Fibroblast of mammary gland (primary cell): ENCODE measurements at regions not wholly inside any gene's neighbourhood (a gene's known extent, or its start where the extent isn't known, plus 50 kb on each side); places are given as distances from the start of the nearest gene placed in this dataset.

Experiments used
- DNase-seq: peaks from one replicate; pipeline ENCODE4 v3.0.0-alpha.2; 2010; ENCODE audit warnings: low read depth
- H3K4me3 ChIP-seq: 2 replicates; pipeline ENCODE4 v1.5.1; 2011; ENCODE audit warnings: low read depth, mild to moderate bottlenecking, low read length, moderate library complexity; ENCODE audit not compliant: control insufficient read depth
- TF ChIP-seq, protein P1 (sequence below): conservative IDR thresholded peaks from 2 replicates; pipeline ENCODE4 v1.5.1; 2011; ENCODE audit warnings: low read depth, low read length, inconsistent platforms; ENCODE audit not compliant: control insufficient read depth, insufficient read depth

GRCh38 chr12:46523446-46523845 is 150.9 kb upstream of the SLC38A2 start:
- TF ChIP-seq, protein P1, sequence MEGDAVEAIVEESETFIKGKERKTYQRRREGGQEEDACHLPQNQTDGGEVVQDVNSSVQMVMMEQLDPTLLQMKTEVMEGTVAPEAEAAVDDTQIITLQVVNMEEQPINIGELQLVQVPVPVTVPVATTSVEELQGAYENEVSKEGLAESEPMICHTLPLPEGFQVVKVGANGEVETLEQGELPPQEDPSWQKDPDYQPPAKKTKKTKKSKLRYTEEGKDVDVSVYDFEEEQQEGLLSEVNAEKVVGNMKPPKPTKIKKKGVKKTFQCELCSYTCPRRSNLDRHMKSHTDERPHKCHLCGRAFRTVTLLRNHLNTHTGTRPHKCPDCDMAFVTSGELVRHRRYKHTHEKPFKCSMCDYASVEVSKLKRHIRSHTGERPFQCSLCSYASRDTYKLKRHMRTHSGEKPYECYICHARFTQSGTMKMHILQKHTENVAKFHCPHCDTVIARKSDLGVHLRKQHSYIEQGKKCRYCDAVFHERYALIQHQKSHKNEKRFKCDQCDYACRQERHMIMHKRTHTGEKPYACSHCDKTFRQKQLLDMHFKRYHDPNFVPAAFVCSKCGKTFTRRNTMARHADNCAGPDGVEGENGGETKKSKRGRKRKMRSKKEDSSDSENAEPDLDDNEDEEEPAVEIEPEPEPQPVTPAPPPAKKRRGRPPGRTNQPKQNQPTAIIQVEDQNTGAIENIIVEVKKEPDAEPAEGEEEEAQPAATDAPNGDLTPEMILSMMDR, result no peak
- peak; percentile 31 for DNase-seq
- H3K4me3 ChIP-seq, result peak overlapping the region; percentile 50

DNA sequence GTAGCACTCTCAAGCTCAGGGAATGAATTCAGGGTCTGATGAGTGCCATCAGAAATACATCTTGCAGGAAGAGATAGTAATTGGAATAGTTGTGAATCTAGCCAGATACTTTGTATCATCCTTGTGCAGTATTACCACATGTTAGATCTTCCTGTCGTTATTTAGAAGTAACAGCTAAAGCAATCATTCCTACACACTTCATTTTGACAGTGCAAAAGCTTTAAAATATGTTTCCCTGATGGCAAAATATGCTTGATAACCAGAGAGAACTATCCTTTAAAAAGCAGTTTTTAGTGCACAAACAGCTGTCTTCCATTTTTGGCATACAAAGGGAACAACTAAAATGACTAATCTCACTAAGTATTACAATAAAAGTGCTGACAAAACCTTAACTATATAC is 149.5 kb upstream of the SLC38A2 start:
- TF ChIP-seq, protein P1, result no peak
- H3K4me3 ChIP-seq, result no peak overlapping the region
- DNase-seq, result peak; percentile 34

DNA sequence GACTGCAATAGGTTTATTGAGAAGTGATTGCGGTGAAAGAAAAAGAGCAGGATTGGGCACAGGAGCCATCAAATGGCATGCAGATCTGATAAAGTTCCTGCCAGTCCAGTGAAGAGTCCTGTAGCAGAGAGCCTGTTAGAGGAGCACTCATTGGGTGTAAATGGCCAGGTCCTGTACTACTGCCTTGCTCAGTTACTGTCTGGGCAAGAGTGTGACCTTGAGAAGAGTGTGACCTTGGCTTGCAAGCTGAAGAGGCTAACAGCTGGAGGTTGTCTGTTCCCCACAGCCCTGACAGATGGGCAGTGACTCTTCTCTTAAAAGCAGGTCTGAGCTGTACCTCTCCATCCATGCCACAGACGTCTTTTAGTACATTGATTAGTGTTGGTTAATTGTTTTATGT is 148.6 kb upstream of the SLC38A2 start:
- no peak overlapping the region for H3K4me3 ChIP-seq
- TF ChIP-seq, protein P1, result no peak
- DNase-seq, result no peak

GRCh38 chr12:46519407-46519806 is 146.8 kb upstream of the SLC38A2 start:
- H3K4me3 ChIP-seq, result no peak overlapping the region
- DNase-seq, result no peak
- TF ChIP-seq, protein P1, result no peak

DNA sequence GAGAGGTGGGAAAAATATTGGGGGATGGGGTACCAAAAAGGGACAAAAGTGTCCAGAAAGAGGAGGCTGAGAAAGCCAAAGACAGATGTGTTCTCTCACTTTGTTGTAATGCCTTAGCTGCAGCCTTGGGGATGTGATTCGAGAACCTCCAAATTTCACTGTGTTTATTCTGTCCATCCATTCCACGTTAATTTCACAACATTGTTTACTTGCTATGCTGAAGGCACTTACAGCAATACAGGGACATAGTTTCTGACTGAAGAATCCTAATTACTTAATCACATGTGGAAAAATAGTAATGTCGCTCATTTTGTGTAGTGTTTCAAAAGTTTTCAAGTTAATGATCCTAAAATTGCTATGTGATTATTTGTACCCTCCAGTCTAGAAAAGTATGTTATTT is 146.2 kb upstream of the SLC38A2 start:
- DNase-seq, result no peak
- no peak overlapping the region for H3K4me3 ChIP-seq
- TF ChIP-seq, protein P1, result no peak

- TF ChIP-seq, protein P1, result no peak
- no peak for DNase-seq
- H3K4me3 ChIP-seq, result no peak overlapping the region
These were observed 145.6 kb upstream of the SLC38A2 start for GRCh38 chr12:46518169-46518568.

DNA sequence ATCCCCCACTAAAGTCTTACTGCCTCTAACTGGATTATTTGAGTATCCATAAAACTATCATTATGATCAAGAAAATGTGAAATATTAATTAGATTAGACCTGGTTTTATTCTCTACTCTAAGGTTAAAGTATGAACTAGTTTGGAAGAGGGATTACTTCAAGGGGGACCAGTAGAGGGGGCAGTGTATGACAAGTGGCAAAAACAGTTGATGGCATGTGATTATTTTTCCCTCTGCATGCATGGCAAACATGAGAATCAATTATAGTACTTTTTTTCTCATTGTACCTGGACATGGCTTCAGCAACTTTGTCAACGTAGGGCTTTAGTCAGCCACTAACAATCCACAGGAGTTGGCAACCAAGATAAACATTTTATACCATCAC is 145.0 kb upstream of the SLC38A2 start:
- TF ChIP-seq, protein P1, result no peak
- DNase-seq, result no peak
- H3K4me3 ChIP-seq, result no peak overlapping the region
